CD4-positive, alpha-beta memory T cell (primary cell): ENCODE measurements at regions not wholly inside any gene's neighbourhood (a gene's known extent, or its start where the extent isn't known, plus 50 kb on each side); places are given as distances from the start of the nearest gene placed in this dataset.

ENCODE experiments used
- CTCF ChIA-PET: fragments of 350-600 bp; sonication (Branson Sonifier 250); formaldehyde crosslinking; loops from one replicate; lab custom pipeline; 2021; ENCODE audit warnings: inconsistent platforms; ENCODE audit not compliant: partially characterized antibody; lab: Charles Lee
- POLR2A ChIA-PET: fragments of 350-600 bp; sonication (Branson Sonifier 250); formaldehyde crosslinking; loops from one replicate; lab custom pipeline; 2021; ENCODE audit not compliant: partially characterized antibody; lab: Charles Lee
- DNase-seq, 5 donors: peaks; one replicate each; pipeline versions ENCODE4 v3.0.0 to v3.0.0-alpha.2; 2020 to 2022; ENCODE audit warnings: mixed read lengths in 1 of 5
- H3K27ac ChIP-seq: one replicate; pipeline ENCODE4 v1.7.0; 2013; ENCODE audit warnings: low read depth, low read length
- H3K27me3 ChIP-seq: 2 replicates; pipeline ENCODE4 v1.7.0; 2013; ENCODE audit warnings: mild to moderate bottlenecking, low read length, moderate library complexity; ENCODE audit not compliant: insufficient read depth
- H3K36me3 ChIP-seq: 2 replicates; pipeline ENCODE4 v1.7.0; 2013; ENCODE audit warnings: mild to moderate bottlenecking, low read length, moderate library complexity; ENCODE audit not compliant: insufficient read depth
- H3K4me1 ChIP-seq: 2 replicates; pipeline ENCODE4 v1.7.0; 2013; ENCODE audit warnings: mild to moderate bottlenecking, low read length, moderate library complexity; ENCODE audit not compliant: insufficient read depth
- H3K4me3 ChIP-seq, 2 donors: one replicate each; pipeline ENCODE4 v1.7.0; 2013; ENCODE audit warnings: low read length in 2 of 2, mild to moderate bottlenecking in 1 of 2
- H3K9me3 ChIP-seq, 2 donors: one replicate each; pipeline ENCODE4 v1.7.0; 2013; ENCODE audit warnings: low read length in 2 of 2, control low read depth in 1 of 2; ENCODE audit not compliant: control insufficient read depth in 1 of 2
- H3K27ac Mint-ChIP-seq, 7 donors: one replicate each; pipeline ENCODE4 v1.8.0; 2020 to 2021; ENCODE audit warnings: mixed read lengths in 7 of 7, mild to moderate bottlenecking in 6 of 7, inconsistent platforms in 3 of 7, moderate library complexity in 3 of 7
- H3K27me3 Mint-ChIP-seq, 2 donors: one replicate each; pipeline ENCODE4 v1.8.0; 2020 to 2021; ENCODE audit warnings: mixed read lengths in 2 of 2
- H3K36me3 Mint-ChIP-seq, 2 donors: one replicate each; pipeline ENCODE4 v1.8.0; 2020 to 2021; ENCODE audit warnings: mixed read lengths in 2 of 2, inconsistent platforms in 1 of 2, mild to moderate bottlenecking in 1 of 2
- H3K4me1 Mint-ChIP-seq, 4 donors: one replicate each; pipeline ENCODE4 v1.8.0; 2020 to 2021; ENCODE audit warnings: mixed read lengths in 4 of 4, mild to moderate bottlenecking in 1 of 4
- H3K4me3 Mint-ChIP-seq, 8 donors: one replicate each; pipeline ENCODE4 v1.8.0; 2020 to 2021; ENCODE audit warnings: mixed read lengths in 8 of 8, mild to moderate bottlenecking in 7 of 8, moderate library complexity in 6 of 8, inconsistent platforms in 3 of 8
- H3K9me3 Mint-ChIP-seq, 8 donors: one replicate each; pipeline ENCODE4 v1.8.0; 2020 to 2021; ENCODE audit warnings: mixed read lengths in 8 of 8, mild to moderate bottlenecking in 5 of 8, inconsistent platforms in 3 of 8, moderate library complexity in 1 of 8
- intact Hi-C: fragments of 100-400 bp; cut with micrococcal nuclease; formaldehyde crosslinking; loops from one replicate; pipeline ENCODE4 v1.15.1; 2023

DNA sequence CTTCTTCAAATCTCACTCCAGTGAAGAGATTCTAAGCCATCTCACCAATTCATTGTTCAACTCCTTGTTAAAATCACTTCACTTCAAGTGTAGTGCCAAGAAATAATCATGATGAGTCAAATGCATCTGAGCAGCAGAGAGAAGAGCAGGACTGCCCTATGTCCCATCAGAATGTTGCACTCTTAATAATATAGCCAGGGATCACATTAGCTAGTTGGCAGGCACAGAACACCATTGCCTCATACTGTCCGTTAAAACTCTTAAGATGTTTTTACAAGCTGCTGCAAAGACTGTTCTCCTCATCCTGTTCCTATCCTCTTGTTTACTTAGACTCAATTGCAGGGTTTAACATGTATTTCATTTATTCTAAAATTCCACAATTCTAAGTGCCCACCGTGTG, 432.9 kb downstream of the PLPP3 start:
- Mint-ChIP-seq H3K4me3 (no peak overlapping the region), H3K27me3 (no peaks in the 10 kb centered on the region), H3K27ac (no peak overlapping the region), H3K36me3 (no peaks in the 10 kb centered on the region), H3K4me1 (no peaks in the 10 kb centered on the region), H3K9me3 (peaks cover 0 to 6% (median 1%) of the 10 kb centered on the region in 8 donors)
- no peaks in the 10 kb centered on the region for H3K4me1 ChIP-seq
- intact Hi-C loops = no loop called here
- H3K27me3 ChIP-seq = no peaks in the 10 kb centered on the region
- no peaks in the 10 kb centered on the region for H3K9me3 ChIP-seq
- no peak overlapping the region for H3K4me3 ChIP-seq
- DNase-seq = no peak
- H3K36me3 ChIP-seq = no peaks in the 10 kb centered on the region
- no peak overlapping the region for H3K27ac ChIP-seq
- POLR2A ChIA-PET = no interaction called here
- CTCF ChIA-PET = no interaction called here

DNA sequence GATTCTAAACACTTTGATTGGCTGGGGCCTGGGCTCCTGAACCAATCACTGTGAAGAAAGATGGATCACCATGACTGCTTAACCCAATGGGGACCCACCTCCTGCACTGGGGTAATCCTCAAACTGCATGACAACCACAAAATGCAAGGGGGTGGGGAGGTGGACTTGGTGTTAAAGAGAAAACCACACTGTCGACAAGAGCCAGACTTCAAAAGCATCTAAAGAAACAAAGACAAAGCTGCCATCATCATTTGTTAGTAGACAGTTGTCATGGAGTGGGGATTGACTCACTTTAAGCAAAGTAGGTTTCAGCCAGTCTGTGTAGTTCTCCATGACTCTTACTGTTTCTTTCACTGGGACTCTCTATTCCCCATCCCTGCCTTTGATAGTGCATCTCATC, 433.8 kb downstream of the PLPP3 start:
- Mint-ChIP-seq H3K9me3 (peaks cover 0 to 4% (median under 1%) of the 10 kb centered on the region in 8 donors), H3K27me3 (no peaks in the 10 kb centered on the region), H3K4me3 (no peak overlapping the region), H3K36me3 (no peaks in the 10 kb centered on the region), H3K4me1 (no peaks in the 10 kb centered on the region), H3K27ac (no peak overlapping the region)
- no peak overlapping the region for H3K4me3 ChIP-seq
- no peak for DNase-seq
- intact Hi-C loops = no loop called here
- H3K4me1 ChIP-seq = no peaks in the 10 kb centered on the region
- no peaks in the 10 kb centered on the region for H3K27me3 ChIP-seq
- no peaks in the 10 kb centered on the region for H3K36me3 ChIP-seq
- no peaks in the 10 kb centered on the region for H3K9me3 ChIP-seq
- H3K27ac ChIP-seq = no peak overlapping the region
- CTCF ChIA-PET = no interaction called here
- POLR2A ChIA-PET = no interaction called here

GRCh38 chr1:56142301-56142700, 437.1 kb downstream of the PLPP3 start:
- intact Hi-C loops = no loop called here
- H3K27me3 ChIP-seq = no peaks in the 10 kb centered on the region
- no peak overlapping the region for H3K4me3 ChIP-seq
- H3K9me3 ChIP-seq = no peaks in the 10 kb centered on the region
- no peaks in the 10 kb centered on the region for H3K36me3 ChIP-seq
- no peak for DNase-seq
- peaks cover 0 to 4% (median 0%) of the 10 kb centered on the region in 8 donors for H3K9me3 Mint-ChIP-seq
- H3K4me1 ChIP-seq = no peaks in the 10 kb centered on the region
- POLR2A ChIA-PET = no interaction called here
- no peaks in the 10 kb centered on the region for H3K4me1 Mint-ChIP-seq
- H3K4me3 Mint-ChIP-seq = no peak overlapping the region
- CTCF ChIA-PET = no interaction called here
- H3K36me3 Mint-ChIP-seq = no peaks in the 10 kb centered on the region
- H3K27ac Mint-ChIP-seq = no peak overlapping the region
- no peaks in the 10 kb centered on the region for H3K27me3 Mint-ChIP-seq
- no peak overlapping the region for H3K27ac ChIP-seq

GRCh38 chr1:56139836-56140235, 439.5 kb downstream of the PLPP3 start:
- no peak overlapping the region for H3K27ac Mint-ChIP-seq

GRCh38 chr1:56137521-56138505, 441.6 kb downstream of the PLPP3 start:
- Mint-ChIP-seq H3K4me1 (no peaks in the 10 kb centered on the region), H3K27ac (no peak overlapping the region), H3K36me3 (no peaks in the 10 kb centered on the region), H3K27me3 (no peaks in the 10 kb centered on the region), H3K9me3 (peaks cover 0 to 2% (median under 1%) of the 10 kb centered on the region in 8 donors), H3K4me3 (no peak overlapping the region)
- ChIA-PET POLR2A (no interaction called here), CTCF (no interaction called here)
- no peak overlapping the region for H3K4me3 ChIP-seq
- H3K9me3 ChIP-seq = no peaks in the 10 kb centered on the region
- DNase-seq = no peak
- no peak overlapping the region for H3K27ac ChIP-seq
- intact Hi-C loops = no loop called here
- no peaks in the 10 kb centered on the region for H3K27me3 ChIP-seq
- no peaks in the 10 kb centered on the region for H3K4me1 ChIP-seq
- no peaks in the 10 kb centered on the region for H3K36me3 ChIP-seq

More at GRCh38 chr1:56139836-56140235, 439.5 kb downstream of the PLPP3 start:
- no peaks in the 10 kb centered on the region for H3K36me3 ChIP-seq
- intact Hi-C loops = no loop called here
- no peak overlapping the region for H3K4me3 ChIP-seq
- no peak for DNase-seq
- Mint-ChIP-seq H3K27me3 (no peaks in the 10 kb centered on the region), H3K4me1 (no peaks in the 10 kb centered on the region), H3K4me3 (no peak overlapping the region), H3K9me3 (peaks cover 0 to 3% (median under 1%) of the 10 kb centered on the region in 8 donors), H3K36me3 (no peaks in the 10 kb centered on the region)
- ChIA-PET POLR2A (no interaction called here), CTCF (no interaction called here)
- H3K27me3 ChIP-seq = no peaks in the 10 kb centered on the region
- H3K4me1 ChIP-seq = no peaks in the 10 kb centered on the region
- H3K27ac ChIP-seq = no peak overlapping the region
- H3K9me3 ChIP-seq = no peaks in the 10 kb centered on the region

GRCh38 chr1:56137090-56137489, 442.3 kb downstream of the PLPP3 start:
- no peaks in the 10 kb centered on the region for H3K36me3 Mint-ChIP-seq
- H3K4me3 Mint-ChIP-seq = no peak overlapping the region
- H3K27me3 ChIP-seq = no peaks in the 10 kb centered on the region
- H3K36me3 ChIP-seq = no peaks in the 10 kb centered on the region
- H3K27ac Mint-ChIP-seq = no peak overlapping the region
- H3K27ac ChIP-seq = no peak overlapping the region
- ChIA-PET POLR2A (no interaction called here), CTCF (no interaction called here)
- DNase-seq = no peak
- H3K9me3 Mint-ChIP-seq = peaks cover 0 to 2% (median under 1%) of the 10 kb centered on the region in 8 donors
- H3K27me3 Mint-ChIP-seq = no peaks in the 10 kb centered on the region
- intact Hi-C loops = no loop called here
- no peaks in the 10 kb centered on the region for H3K9me3 ChIP-seq
- H3K4me1 ChIP-seq = no peaks in the 10 kb centered on the region
- H3K4me3 ChIP-seq = no peak overlapping the region
- no peaks in the 10 kb centered on the region for H3K4me1 Mint-ChIP-seq

DNA sequence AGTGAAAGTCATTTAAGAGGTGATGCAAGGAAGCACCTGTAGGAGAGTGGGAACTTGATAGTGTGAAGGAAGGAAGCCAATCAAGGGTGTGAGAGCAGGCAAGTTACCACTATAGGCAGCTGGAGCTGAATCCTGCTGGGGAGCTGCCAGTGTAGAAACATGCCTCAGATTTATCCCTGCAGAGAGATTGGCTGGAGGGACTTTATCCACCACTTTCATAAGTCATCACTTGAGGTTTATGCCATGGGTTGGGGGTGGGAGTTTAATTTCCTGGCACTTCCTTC, 443.6 kb downstream of the PLPP3 start:
- CTCF ChIA-PET = no interaction called here
- Mint-ChIP-seq H3K36me3 (no peaks in the 10 kb centered on the region), H3K27ac (no peak overlapping the region), H3K4me3 (no peak overlapping the region), H3K9me3 (peaks cover 0 to 2% (median under 1%) of the 10 kb centered on the region in 8 donors), H3K4me1 (no peaks in the 10 kb centered on the region), H3K27me3 (no peaks in the 10 kb centered on the region)
- intact Hi-C loops = no loop called here
- H3K4me3 ChIP-seq = no peak overlapping the region
- H3K36me3 ChIP-seq = no peaks in the 10 kb centered on the region
- POLR2A ChIA-PET = no interaction called here
- H3K27ac ChIP-seq = no peak overlapping the region
- DNase-seq = no peak
- H3K9me3 ChIP-seq = no peaks in the 10 kb centered on the region
- H3K4me1 ChIP-seq = no peaks in the 10 kb centered on the region
- no peaks in the 10 kb centered on the region for H3K27me3 ChIP-seq
